Progenitor cell of endocrine pancreas (in vitro differentiated cells): ENCODE measurements at regions not wholly inside any gene's neighbourhood (a gene's known extent, or its start where the extent isn't known, plus 50 kb on each side); places are given as distances from the start of the nearest gene placed in this dataset.

ENCODE experiments used
- DNase-seq: peaks from one replicate; pipeline ENCODE4 v3.0.0; 2021; ENCODE audit warnings: low spot score; ENCODE audit not compliant: unreplicated experiment
- H3K27ac Mint-ChIP-seq: 2 replicates; pipeline ENCODE4 v1.8.0; 2021; ENCODE audit warnings: mild to moderate bottlenecking, moderate library complexity, mixed read lengths
- H3K27me3 Mint-ChIP-seq: 2 replicates; pipeline ENCODE4 v1.8.0; 2021; ENCODE audit warnings: mixed read lengths
- H3K36me3 Mint-ChIP-seq: 2 replicates; pipeline ENCODE4 v1.8.0; 2022; ENCODE audit warnings: mixed read lengths; ENCODE audit not compliant: insufficient read depth
- H3K4me1 Mint-ChIP-seq: 2 replicates; pipeline ENCODE4 v1.8.0; 2021; ENCODE audit warnings: low read depth, mixed read lengths
- H3K4me3 Mint-ChIP-seq: 2 replicates; pipeline ENCODE4 v1.8.0; 2021; ENCODE audit warnings: low read depth, mild to moderate bottlenecking, moderate library complexity, mixed read lengths
- H3K9me3 Mint-ChIP-seq: 2 replicates; pipeline ENCODE4 v1.8.0; 2021; ENCODE audit warnings: low read depth, mixed read lengths
- CTCF ChIP-seq: fragments of 200-600 bp; sonication (generic); IDR thresholded peaks from one replicate; pipeline ENCODE4 v1.5.0; 2021; ENCODE audit warnings: antibody characterized with exemption, mild to moderate bottlenecking; ENCODE audit not compliant: unreplicated experiment

GRCh38 chr5:98581112-98581997 lies 192.1 kb upstream of the RGMB start:
- no peak for TF ChIP-seq CTCF
- Mint-ChIP-seq H3K9me3 (no peaks in the 10 kb centered on the region), H3K4me3 (no peak overlapping the region), H3K27me3 (no peaks in the 10 kb centered on the region), H3K27ac (no peak overlapping the region), H3K4me1 (peaks cover 1% of the 10 kb centered on the region), H3K36me3 (no peaks in the 10 kb centered on the region)
- DNase-seq = no peak

GRCh38 chr5:98583586-98583985 lies 189.9 kb upstream of the RGMB start:
- DNase-seq = no peak
- Mint-ChIP-seq H3K4me3 (no peak overlapping the region), H3K36me3 (no peaks in the 10 kb centered on the region), H3K9me3 (no peaks in the 10 kb centered on the region), H3K27ac (no peak overlapping the region), H3K4me1 (peaks cover 1% of the 10 kb centered on the region), H3K27me3 (no peaks in the 10 kb centered on the region)
- no peak for TF ChIP-seq CTCF

GRCh38 chr5:98585661-98586310 lies 187.7 kb upstream of the RGMB start:
- TF ChIP-seq CTCF = no peak
- H3K4me3 Mint-ChIP-seq = no peak overlapping the region
- H3K9me3 Mint-ChIP-seq = no peaks in the 10 kb centered on the region
- H3K27ac Mint-ChIP-seq = no peak overlapping the region
- no peak for DNase-seq
- H3K27me3 Mint-ChIP-seq = no peaks in the 10 kb centered on the region
- H3K36me3 Mint-ChIP-seq = no peaks in the 10 kb centered on the region
- H3K4me1 Mint-ChIP-seq = peaks cover 1% of the 10 kb centered on the region

GRCh38 chr5:98586581-98586980 lies 186.9 kb upstream of the RGMB start:
- peaks cover 1% of the 10 kb centered on the region for H3K4me1 Mint-ChIP-seq
- no peaks in the 10 kb centered on the region for H3K36me3 Mint-ChIP-seq
- H3K27me3 Mint-ChIP-seq = no peaks in the 10 kb centered on the region
- no peak for TF ChIP-seq CTCF
- no peak overlapping the region for H3K27ac Mint-ChIP-seq
- no peak overlapping the region for H3K4me3 Mint-ChIP-seq
- H3K9me3 Mint-ChIP-seq = no peaks in the 10 kb centered on the region
- DNase-seq = no peak

GRCh38 chr5:98587166-98587565 lies 186.3 kb upstream of the RGMB start:
- Mint-ChIP-seq H3K9me3 (no peaks in the 10 kb centered on the region), H3K36me3 (no peaks in the 10 kb centered on the region), H3K27ac (no peak overlapping the region), H3K4me1 (peaks cover 1% of the 10 kb centered on the region), H3K4me3 (no peak overlapping the region), H3K27me3 (no peaks in the 10 kb centered on the region)
- DNase-seq = no peak
- TF ChIP-seq CTCF = no peak
